SKM-1 treated with dmso at 0.1 percent for 144 hours (cell line): ENCODE measurements at regions not wholly inside any gene's neighbourhood (a gene's known extent, or its start where the extent isn't known, plus 50 kb on each side); places are given as distances from the start of the nearest gene placed in this dataset.
A peak's percentile ranks its signal among the peaks of the same experiment; 100 is the strongest.

Experiments
- DNase-seq: peaks from one replicate; lab custom pipeline; 2025; ENCODE audit not compliant: unreplicated experiment; lab: John Stamatoyannopoulos, UW

DNA sequence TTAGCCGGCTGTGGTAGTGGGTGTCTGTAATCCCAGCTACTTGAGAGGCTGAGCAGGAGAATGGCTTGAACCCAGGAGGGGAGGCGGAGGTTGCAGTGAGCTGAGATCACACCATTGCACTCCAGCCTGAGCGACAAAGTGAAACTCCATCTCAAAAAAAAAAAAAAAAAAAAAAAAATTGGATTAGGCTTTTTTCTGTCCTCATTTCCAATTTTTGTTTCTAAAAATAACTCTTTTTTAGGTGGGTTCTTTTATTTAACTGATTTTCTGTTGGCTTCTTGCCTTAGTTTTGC lies 863.7 kb downstream of the LRFN5 start:
- no peak for DNase-seq

DNA sequence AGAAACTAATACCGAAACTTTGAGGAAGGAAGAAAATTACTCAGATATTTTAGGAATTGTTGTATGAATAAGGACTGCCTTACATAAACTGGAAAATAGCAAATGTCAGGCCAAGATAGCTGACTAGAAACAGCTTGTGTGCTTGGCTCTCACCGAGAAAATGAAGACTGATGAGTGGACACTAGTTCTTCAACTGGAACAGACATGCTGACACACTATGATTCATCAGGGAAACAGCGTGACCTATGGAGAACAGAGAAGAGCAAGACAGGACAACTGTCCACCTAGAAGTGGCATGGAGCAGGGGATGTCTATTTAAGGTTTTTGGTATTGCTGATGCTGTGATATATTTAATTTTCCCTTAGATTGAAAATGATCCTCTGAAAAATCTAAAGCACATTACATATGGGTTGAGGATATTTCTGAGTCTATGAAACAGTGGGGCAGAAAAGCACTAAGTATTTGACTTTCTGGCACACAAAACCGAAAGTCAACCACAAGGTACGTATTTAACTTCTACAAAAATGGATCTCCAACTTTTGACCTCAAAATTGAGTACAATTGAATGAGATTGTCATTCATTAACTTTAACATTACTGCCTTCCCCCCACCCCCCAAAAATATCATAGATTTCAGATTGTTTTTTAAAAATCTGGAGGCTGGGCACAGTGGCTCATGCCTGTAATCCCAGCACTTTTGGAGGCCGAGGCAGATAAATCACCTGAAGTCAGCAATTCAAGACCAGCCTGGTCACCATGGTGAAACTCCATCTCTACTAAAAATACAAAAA lies 863.2 kb downstream of the LRFN5 start:
- DNase-seq, result no peak

DNA sequence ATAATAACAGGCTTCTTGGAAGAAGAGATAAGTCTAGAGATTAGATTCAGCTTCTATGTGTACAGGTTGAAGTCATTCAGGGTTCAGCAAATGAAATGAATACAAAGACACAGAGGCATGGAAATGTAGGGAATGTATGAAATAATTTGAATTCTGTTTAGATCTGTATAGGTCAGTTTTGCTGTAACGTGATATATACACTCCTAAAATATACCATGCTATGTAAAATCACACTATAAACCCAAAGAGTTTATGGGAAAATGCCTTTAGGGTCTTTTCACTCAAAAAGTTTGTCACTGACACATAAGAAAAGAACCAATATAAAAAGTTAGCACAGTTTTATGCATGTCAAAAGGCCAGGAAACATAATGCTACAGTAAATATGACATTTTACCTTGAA lies 854.0 kb downstream of the LRFN5 start:
- DNase-seq, result no peak

DNA sequence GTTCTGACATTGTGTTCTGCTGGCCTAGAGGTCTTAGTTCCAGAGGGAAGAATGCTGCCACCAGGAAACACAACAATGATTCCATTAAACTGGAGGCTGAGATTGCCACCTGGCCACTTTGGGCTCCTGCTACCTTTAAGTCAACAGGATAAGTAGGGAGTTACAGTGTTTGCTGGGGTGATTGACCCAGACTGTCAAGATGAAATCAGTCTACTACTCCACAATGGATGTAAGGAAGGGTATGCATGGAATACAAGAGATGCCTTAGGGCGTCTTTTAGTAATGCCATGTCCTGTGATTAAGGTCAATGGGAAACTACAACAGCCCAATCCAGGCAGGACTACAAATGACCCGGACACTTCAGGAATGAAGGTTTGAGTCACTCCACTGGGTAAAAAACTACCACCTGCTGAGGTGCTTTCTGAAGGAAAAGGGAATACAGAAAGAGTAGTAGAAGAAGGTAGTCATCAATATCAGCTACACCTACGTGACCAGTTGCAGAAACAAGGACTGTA lies 852.6 kb downstream of the LRFN5 start:
- DNase-seq, result no peak

DNA sequence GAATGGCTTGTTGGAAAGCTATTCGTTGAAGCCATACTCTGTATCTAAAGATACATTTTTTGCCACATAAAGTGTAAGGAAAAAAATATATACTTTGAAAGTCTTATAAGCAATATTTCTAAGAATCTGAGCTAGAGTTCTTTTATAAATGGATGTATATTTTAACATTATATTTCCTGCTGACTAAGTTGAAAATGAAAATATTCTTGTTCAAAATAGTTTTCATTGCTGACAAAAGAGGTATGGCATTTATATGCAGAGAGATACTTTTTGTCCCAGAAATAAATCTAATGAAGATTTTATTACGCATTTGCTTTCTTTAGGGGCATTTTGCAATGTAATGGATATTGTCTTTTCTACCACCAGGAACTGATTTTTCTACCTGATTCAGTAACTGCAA lies 834.9 kb downstream of the LRFN5 start:
- DNase-seq, result no peak

DNA sequence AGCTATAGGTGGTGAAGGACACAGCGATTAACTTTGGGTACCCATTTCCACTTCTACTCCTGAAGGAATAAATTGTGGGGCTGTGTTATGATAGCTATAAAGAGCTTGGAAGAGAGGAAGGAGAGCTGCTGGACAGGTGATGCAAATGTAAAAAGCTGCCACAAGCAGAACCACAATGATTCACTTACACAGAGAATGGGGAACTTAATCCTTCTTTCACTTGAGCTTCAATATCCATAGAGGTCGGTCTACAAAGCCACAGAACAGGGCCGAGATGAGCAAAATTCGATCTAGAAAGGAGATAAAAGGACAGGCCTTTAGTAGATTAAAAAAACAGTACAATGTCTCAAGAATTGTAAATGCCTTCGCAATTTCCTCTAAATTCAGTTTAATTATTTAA lies 831.1 kb downstream of the LRFN5 start:
- DNase-seq, result peak; percentile 41

DNA sequence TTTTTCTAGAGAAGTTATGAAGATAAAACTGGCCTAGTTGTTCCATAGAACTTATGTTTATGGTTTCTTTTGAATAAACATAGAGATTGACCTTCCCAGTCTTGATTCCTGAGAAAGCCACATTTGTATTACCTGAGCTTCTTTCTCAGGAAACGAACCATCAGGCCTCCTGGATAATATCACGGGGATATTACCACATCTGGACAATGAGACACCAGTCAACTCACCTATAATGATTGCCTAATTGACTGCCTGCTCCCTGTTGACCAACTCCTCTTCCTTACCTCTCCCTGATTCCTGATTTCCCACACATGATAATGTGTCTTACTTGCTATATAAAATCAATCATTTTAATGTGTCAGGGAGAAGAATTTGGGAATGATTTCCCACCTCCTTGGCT lies 822.7 kb downstream of the LRFN5 start:
- no peak for DNase-seq

DNA sequence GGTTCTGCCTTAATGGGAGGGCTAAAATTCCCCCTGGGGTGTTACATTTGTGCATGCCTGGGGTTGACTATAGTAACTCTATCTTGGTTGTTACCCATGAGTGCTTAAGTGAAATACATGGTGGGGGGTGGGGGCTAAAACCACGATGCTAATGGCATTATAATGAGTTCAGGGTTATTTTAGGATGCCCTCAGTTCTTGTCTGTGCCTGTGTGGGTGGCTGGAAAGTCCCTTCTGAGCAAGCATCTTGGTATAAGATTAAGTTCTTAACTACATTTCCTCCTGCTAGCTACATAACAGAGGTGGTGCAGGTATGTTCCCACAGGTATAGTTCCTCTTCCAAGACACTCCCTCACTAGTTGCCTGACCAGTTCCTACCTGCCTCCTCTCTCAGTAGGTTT lies 822.3 kb downstream of the LRFN5 start:
- no peak for DNase-seq

DNA sequence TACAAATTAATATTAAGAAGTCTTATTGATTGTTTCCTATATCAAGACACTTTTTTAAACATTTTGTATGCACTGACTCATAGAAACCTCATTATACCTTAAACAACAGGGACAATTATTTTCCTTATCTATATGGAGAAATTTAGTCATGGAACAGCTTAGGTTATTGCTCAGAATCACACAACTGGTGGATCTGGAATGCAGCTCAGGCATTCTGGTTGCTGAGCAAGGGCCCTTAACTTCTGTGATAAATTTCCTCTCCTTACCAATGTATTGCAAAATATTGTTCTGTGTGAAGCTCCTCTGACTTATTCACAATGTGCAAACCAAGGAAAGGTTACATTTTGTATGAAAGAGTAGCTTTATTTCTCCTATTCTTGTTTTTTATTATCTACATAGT lies 817.8 kb downstream of the LRFN5 start:
- no peak for DNase-seq

DNA sequence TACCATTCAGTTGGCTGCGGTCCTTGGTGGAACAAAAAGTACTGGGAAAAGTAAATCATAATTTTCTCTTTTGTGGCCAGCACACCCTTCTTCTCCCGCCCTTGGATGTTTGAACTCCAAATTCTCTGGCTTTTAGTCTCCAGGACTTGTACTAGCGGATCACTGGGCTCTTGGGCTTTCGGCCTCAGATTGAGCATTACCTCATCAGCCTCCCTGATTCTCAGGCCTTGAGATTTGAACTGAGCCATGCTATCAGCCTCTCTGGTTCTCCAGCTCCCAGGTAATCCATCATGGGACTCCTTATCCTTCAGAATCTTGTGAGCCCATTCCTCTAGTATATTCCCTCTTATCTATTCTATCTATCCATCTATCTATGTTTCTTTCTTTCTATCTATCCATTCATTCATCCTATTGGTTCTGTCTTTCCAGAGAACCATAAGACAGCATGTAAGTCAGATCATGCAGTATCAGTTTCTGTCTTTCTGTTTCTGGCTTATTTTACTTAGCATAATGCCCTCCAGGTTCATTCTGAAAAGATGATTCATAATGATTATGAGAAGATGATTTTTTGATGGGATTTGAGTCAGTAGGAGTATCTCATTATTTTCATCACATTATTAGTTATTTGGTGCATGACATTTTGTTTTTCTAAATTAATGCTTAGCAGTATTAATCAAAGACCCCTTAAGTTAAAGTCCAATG lies 814.9 kb downstream of the LRFN5 start:
- no peak for DNase-seq

DNA sequence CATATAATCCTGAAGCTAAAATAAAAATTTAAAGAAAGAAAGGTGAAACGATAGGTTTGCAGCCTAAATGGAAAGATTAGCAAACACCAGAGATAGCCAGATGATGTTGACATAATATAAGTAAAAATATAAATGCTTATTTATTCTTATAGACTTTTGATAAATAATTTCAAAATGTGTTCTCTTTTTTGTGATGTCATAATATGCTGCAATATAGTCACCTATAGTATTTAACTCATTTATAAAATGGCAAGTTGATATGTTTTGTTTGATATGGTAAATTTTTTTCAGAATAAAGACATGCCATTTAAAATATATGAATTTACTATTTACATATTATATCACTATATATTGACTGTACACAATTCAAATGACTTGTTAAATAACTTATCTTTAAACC lies 813.4 kb downstream of the LRFN5 start:
- DNase-seq, result no peak

DNA sequence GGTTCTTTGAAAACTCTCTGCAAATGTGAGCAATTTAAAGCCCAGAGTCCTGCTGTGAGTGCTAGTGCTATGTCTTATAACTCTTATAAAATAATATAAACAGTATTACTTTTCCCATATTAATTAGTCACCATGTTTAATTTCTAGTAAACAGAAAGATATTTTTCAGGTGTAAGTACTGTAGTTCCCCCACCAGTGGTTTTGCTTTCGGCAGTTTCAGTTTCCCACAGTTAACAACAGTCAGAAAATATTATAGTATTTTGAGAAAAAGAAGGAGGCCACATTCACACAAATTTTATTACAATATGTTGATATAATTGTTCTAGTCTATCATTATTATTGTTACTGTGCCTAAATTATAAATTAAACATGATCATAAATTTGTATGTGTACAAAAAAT lies 800.5 kb downstream of the LRFN5 start:
- DNase-seq, result no peak

DNA sequence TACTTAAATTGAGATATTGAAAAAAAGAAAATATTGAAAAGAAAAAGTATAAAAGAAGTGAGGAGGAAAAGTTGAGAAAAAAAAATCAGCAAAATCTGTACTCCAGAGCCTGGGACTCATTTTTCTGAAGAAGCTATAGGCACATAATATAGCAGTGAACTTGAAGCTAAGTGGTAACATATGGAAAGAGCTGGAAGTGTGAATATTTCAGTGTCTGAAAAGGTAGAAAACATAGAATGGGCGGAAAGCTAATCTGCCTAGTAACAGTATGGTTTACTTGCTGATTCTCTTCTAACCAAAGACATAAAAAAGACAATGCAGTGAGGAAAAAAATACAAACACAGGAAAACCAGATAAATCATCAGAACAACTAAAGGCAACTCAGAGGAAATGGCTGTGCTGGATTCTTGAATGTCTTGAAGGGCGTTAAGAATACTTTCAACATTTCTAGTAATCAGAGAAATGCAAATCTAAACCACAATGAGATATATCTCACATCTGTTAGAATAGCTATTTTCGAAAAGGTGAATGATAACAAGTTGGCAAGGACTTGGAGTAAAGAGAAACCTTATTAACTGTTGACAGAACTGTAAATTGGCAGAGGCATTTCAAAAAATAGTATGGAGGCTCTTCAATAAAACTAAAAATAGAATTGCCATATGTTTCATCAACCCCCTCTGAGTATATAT lies 784.6 kb downstream of the LRFN5 start:
- DNase-seq, result no peak

DNA sequence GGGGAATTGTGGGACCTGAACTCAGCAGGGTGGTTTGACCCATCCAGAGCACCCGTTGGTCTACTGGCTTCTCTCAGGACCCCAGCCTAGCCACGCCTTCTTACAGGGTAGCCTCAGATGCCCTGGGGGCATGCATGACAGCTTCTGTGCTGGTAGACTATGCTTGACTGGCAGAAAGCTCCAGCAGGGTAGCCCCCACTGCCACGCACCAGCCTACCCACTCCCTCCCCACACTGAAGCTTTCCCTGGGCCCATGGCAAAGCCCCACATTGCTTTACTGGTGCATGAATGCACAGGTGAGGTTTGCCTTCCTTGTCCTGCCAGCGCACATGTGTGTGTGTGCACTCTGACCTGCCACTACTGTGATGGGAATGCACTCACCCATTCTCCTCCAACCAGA lies 772.2 kb downstream of the LRFN5 start:
- DNase-seq, result no peak

DNA sequence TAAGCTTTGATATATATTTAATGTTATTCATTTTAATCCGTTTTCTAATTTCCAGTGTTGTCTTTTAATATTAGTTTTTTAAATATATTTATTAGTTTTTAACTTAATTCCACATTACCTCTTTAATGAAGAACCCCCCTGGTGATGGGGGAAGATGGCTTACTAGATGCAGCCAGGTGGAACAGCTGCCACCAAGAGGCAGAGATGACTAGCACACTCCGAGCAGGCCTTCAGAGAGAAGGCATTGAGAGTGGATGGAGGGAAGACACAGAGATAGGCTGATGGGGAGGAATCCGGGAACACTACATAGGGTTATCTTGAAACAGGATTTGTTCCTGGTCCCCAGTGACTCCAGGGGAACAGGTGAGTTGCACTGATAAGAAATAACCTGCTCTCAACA lies 771.6 kb downstream of the LRFN5 start:
- DNase-seq, result no peak

DNA sequence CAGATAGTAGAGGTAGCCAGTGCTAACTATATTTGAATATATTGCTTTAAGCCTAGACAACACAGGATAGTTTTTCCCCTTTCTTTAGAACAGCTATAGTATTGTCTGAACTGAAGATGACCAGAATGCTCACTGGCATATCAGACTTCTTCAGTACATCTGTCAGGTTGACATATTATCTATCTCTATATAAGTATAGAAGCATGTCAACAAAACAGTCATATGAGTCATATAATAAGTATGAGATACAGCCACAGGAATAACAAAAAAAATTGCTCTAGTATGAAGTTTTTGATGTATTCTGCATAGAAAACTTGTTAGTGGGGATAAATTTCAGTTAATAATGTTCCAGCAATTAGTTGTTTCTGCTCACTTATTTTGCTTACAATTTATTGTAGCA lies 767.7 kb downstream of the LRFN5 start:
- DNase-seq, result no peak

DNA sequence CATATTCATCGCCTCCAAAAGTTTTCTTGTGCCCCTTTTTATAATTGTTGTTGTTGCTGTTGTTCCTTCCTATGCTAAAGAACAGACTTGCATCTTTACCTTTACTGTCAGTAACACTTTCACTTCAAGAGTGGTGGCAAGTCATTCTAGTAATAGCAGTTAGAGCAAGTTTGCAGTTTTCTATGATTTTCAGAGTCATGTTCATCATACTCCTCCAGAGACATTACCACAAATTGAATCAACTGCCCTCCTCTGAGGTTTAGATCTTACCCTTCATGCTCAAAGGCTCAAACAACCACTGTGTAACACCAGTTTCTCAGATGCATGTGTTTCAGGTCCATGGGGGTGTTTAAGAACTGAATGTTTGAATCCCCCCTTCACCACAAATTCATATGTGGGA lies 763.4 kb downstream of the LRFN5 start:
- DNase-seq, result no peak

DNA sequence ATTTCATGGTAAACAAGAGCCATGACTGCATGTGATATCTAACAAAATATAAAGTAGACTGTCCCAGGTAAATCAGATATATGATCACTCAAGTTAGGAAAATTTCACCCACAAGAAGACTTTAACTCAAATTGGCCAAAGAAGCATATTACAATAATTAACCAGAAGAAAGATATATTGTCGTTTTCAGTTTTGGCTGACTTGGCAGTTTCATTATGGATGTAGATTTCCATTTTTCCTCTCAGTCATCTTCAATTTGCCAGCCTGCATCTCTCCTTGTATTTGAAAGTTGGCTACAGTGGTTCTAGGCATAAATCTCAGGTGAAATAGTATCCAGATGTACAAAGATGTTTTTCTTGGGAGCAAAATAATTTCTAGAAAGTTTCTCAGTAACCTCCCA lies 761.6 kb downstream of the LRFN5 start:
- DNase-seq, result no peak

DNA sequence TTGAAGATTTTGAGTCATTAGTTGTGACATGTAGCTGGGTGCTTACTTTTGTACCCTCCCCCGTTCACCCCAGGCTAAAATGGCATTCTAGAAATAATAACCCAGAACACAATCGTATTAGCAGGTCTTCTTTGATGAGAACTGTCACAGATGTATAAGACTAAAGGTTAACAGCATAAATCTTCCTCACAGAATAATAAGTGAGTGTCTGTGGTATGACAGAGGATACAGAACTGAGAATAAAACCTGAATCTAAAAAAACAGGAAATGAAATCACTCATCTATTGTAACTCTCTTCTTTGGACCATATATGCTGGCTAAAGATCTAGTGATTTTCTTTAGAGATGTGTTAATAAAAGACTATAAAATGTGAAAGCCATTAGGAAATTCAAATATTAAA lies 746.6 kb downstream of the LRFN5 start:
- DNase-seq, result no peak

DNA sequence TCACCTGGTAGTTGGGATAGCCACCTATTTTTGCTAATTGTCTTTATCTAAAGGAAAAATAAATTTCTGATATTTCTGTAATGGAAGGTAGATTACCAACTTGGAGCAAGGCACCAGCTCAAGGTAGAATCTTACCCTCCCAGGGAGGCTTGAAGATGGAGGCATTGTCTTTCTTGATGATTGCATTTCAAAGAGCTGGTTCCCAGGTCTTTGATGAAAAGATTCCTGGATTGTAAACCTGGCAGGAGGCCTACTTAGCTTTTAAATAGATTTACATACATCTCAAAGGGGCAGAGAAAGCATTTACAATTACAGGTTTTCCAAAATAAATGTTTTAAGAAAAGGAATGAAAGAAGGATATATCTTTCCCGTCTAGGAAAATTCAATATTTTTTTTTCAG lies 729.2 kb downstream of the LRFN5 start:
- DNase-seq, result no peak

DNA sequence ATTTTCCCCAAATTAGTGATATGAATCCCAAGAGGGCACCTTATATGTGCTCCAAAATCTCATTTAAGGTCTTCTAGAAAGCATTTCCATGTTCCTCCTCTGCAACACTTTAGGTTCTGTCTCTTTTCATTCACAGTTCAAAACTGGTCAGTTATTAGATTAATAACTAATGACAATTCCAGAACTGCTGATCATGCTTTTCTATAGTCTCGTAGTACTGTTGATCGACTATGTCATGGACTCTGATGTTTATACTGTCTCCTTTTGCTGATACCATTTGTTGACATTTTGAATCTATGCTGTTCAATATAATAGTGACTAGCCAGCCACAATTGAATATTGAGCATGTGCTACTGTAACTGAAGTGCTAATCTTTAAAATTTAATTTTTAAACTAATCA lies 728.3 kb downstream of the LRFN5 start:
- no peak for DNase-seq

DNA sequence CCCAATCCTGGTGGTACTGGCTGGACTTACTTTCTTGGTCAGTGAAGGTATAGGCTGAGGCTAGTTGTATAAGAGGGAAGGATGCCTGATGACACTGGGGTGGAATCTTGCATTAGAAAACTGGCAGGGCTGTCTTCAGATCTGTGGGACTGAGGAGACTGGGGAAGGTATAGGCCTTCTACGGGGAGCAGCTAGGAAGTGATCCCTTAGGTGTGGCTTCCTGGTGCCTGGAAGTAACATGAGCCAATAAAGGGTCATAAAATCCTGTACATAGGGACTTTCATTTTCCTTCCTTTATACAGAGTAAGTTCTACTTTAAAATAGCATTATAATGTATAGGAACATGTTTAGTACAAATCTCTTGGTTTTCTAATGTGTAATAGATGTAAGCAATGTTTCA lies 716.8 kb downstream of the LRFN5 start:
- peak; percentile 2 for DNase-seq
